Fibroblast of lung (primary cell): ENCODE measurements at regions not wholly inside any gene's neighbourhood (a gene's known extent, or its start where the extent isn't known, plus 50 kb on each side); places are given as distances from the start of the nearest gene placed in this dataset.

Source experiments
- CTCF ChIP-seq, 2 donors: IDR thresholded peaks in 1 of 2; conservative IDR thresholded peaks in 1 of 2; 1 replicate in 1 of 2; 2 replicates in 1 of 2; pipeline ENCODE4 v1.5.1; 2011 to 2012; ENCODE audit warnings: low read length in 2 of 2, control low read depth in 1 of 2, inconsistent platforms in 1 of 2, low read depth in 1 of 2, mild to moderate bottlenecking in 1 of 2
- EZH2 ChIP-seq: IDR thresholded peaks from 2 replicates; pipeline ENCODE4 v1.5.1; 2012; ENCODE audit warnings: low read length, control low read depth, mild to moderate bottlenecking; ENCODE audit errors: missing control alignments

- TF ChIP-seq EZH2: no peak
- no peak for TF ChIP-seq CTCF (conservative IDR thresholded peaks at IDR 0.05 in 1 of 2, IDR thresholded peaks at IDR 0.05 in 1 of 2; ENCODE audit: low read depth in 1 of 2, low read length in 2 of 2)
These were observed 354.1 kb upstream of the ARID1B start for GRCh38 chr6:156423075-156423474.
